ENCODE measurements at regions not wholly inside any gene's neighbourhood (a gene's known extent, or its start where the extent isn't known, plus 50 kb on each side); places are given as distances from the start of the nearest gene placed in this dataset.

DNA sequence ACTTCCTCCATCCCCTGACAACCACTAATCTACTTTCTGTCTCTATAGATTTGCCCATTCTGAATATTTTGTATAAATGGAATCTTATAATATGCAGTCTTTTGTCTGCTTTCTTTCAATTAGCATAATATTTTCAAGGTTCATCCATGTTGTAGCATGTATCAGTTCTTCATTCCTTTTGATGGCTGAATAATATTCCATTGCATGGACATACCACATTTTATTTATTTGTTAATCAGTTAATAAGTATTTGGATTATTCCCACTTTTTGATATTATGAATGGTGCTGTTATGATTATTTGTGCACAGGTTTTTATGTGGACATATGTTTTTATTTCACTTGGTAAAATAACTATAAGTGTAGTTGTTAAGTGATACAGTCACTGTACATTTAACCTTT is 155.1 kb upstream of the WSCD2 start:
- H3F3A ChIP-seq (ENCODE audit: control insufficient read depth, insufficient read depth): no peaks in the 10 kb centered on the region
- no peak overlapping the region for H3K27ac ChIP-seq (ENCODE audit: low read depth, low read length)
- H3K4me2 ChIP-seq (ENCODE audit: low read length): no peak overlapping the region
- TF ChIP-seq CTCF (IDR thresholded peaks at IDR 0.05; ENCODE audit: low read depth, low read length, poor library complexity, severe bottlenecking) (no peak), EZH2phosphoT487 (IDR thresholded peaks at IDR 0.05; ENCODE audit: borderline replicate concordance, low read length) (no peak)
- no peaks in the 10 kb centered on the region for H3K36me3 ChIP-seq (ENCODE audit: control insufficient read depth, low read length)
- no peaks in the 10 kb centered on the region for H3K9me2 ChIP-seq (replicated peaks; ENCODE audit: control insufficient read depth, low read length)
- H4K20me1 ChIP-seq (ENCODE audit: control insufficient read depth, insufficient read depth, low read depth, low read length): no peaks in the 10 kb centered on the region
- H3K4me1 ChIP-seq (ENCODE audit: control insufficient read depth, low read length): no peaks in the 10 kb centered on the region
- H3K4me3 ChIP-seq (ENCODE audit: low read length): no peak overlapping the region
- H3K79me2 ChIP-seq (ENCODE audit: control insufficient read depth, low read length): no peaks in the 10 kb centered on the region
- peaks cover 3% of the 10 kb centered on the region; the same call in 1 of the 2 replicates for H3K27me3 ChIP-seq (ENCODE audit: control insufficient read depth, low read length)
- H3K9me3 ChIP-seq (ENCODE audit: control insufficient read depth, insufficient read depth, low read length): no peaks in the 10 kb centered on the region

DNA sequence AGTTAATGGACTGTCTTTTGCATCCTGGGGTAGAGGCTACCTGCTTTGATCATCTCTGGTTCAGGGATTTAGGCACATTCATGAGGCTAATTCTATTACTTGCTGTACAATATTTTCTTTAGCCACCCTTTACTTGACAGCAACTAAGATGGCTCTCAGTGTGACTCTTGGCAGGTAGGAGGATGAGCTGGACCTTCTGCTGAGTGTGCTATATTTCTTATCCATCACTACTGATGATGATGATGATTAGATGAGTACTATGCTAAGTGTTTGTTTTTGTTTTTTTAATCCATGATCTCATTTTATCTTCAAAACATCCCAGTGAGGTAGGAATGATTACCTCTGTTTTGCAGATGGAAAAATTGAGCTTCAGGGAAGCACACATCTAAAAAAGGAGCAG is 152.8 kb upstream of the WSCD2 start:
- Histone ChIP-seq H3F3A (ENCODE audit: control insufficient read depth, insufficient read depth) (no peaks in the 10 kb centered on the region), H3K27ac (ENCODE audit: low read depth, low read length) (no peak overlapping the region), H3K4me3 (ENCODE audit: low read length) (no peak overlapping the region), H3K9me2 (replicated peaks; ENCODE audit: control insufficient read depth, low read length) (no peaks in the 10 kb centered on the region), H3K79me2 (ENCODE audit: control insufficient read depth, low read length) (no peaks in the 10 kb centered on the region), H3K4me1 (ENCODE audit: control insufficient read depth, low read length) (no peaks in the 10 kb centered on the region), H3K36me3 (ENCODE audit: control insufficient read depth, low read length) (no peaks in the 10 kb centered on the region), H4K20me1 (ENCODE audit: control insufficient read depth, insufficient read depth, low read depth, low read length) (no peaks in the 10 kb centered on the region), H3K4me2 (ENCODE audit: low read length) (no peak overlapping the region), H3K9me3 (ENCODE audit: control insufficient read depth, insufficient read depth, low read length) (no peaks in the 10 kb centered on the region), H3K27me3 (ENCODE audit: control insufficient read depth, low read length) (peaks cover 5% of the 10 kb centered on the region; the same call in 1 of the 2 replicates)
- TF ChIP-seq CTCF (IDR thresholded peaks at IDR 0.05; ENCODE audit: low read depth, low read length, poor library complexity, severe bottlenecking) (no peak), EZH2phosphoT487 (IDR thresholded peaks at IDR 0.05; ENCODE audit: borderline replicate concordance, low read length) (no peak)

DNA sequence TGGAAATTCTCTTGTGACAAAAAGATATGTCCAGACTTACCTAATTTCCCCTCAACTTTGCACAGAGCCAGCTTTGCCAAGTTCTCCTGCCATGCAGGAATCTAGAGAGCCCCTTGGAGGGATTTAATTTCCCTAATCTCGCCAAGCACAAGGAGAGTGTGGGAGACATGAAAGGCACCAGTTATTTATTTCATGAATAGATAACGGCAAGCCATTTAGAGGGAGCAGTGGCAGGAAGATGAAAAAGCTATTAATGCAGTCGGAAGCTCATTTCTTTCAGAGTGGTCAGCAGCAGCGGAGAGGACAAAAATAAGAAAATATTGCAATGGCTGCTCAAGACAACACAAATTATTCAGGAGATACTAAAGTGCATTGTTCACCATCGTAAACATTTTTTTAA is 150.9 kb upstream of the WSCD2 start:
- no peak for TF ChIP-seq EZH2phosphoT487 (IDR thresholded peaks at IDR 0.05; ENCODE audit: borderline replicate concordance, low read length)
- no peak for TF ChIP-seq CTCF (IDR thresholded peaks at IDR 0.05; ENCODE audit: low read depth, low read length, poor library complexity, severe bottlenecking)
- no peak overlapping the region for H3K4me3 ChIP-seq (ENCODE audit: low read length)
- H3K9me3 ChIP-seq (ENCODE audit: control insufficient read depth, insufficient read depth, low read length): no peaks in the 10 kb centered on the region
- no peaks in the 10 kb centered on the region for H3F3A ChIP-seq (ENCODE audit: control insufficient read depth, insufficient read depth)
- peaks cover 13% of the 10 kb centered on the region; the same call in 1 of the 2 replicates for H3K27me3 ChIP-seq (ENCODE audit: control insufficient read depth, low read length)
- no peak overlapping the region for H3K4me2 ChIP-seq (ENCODE audit: low read length)
- H3K9me2 ChIP-seq (replicated peaks; ENCODE audit: control insufficient read depth, low read length): no peaks in the 10 kb centered on the region
- no peaks in the 10 kb centered on the region for H3K79me2 ChIP-seq (ENCODE audit: control insufficient read depth, low read length)
- H3K36me3 ChIP-seq (ENCODE audit: control insufficient read depth, low read length): no peaks in the 10 kb centered on the region
- H4K20me1 ChIP-seq (ENCODE audit: control insufficient read depth, insufficient read depth, low read depth, low read length): no peaks in the 10 kb centered on the region
- no peak overlapping the region for H3K27ac ChIP-seq (ENCODE audit: low read depth, low read length)
- H3K4me1 ChIP-seq (ENCODE audit: control insufficient read depth, low read length): no peaks in the 10 kb centered on the region

Data from DOHH2 (cell line).